NCI-H2081 (cell line): ENCODE measurements at regions not wholly inside any gene's neighbourhood (a gene's known extent, or its start where the extent isn't known, plus 50 kb on each side); places are given as distances from the start of the nearest gene placed in this dataset.
"Not testable (repeated sequence)": the region's sequence is repeated elsewhere in the genome, so short reads cannot be mapped to it uniquely, and the experiment has no call there.

Source experiments
- DNase-seq, 2 experiments: peaks; one replicate each; lab custom pipeline; 2025; lab: John Stamatoyannopoulos, UW

GRCh38 chrX:30008031-30008430, 207.3 kb upstream of the MAGEB2 start:
- DNase-seq: no peak

GRCh38 chrX:30010471-30010870, 204.9 kb upstream of the MAGEB2 start:
- DNase-seq: no peak

GRCh38 chrX:30015440-30015839, 199.9 kb upstream of the MAGEB2 start:
- DNase-seq: no peak

GRCh38 chrX:30027636-30028035, 187.7 kb upstream of the MAGEB2 start:
- no peak for DNase-seq

DNA sequence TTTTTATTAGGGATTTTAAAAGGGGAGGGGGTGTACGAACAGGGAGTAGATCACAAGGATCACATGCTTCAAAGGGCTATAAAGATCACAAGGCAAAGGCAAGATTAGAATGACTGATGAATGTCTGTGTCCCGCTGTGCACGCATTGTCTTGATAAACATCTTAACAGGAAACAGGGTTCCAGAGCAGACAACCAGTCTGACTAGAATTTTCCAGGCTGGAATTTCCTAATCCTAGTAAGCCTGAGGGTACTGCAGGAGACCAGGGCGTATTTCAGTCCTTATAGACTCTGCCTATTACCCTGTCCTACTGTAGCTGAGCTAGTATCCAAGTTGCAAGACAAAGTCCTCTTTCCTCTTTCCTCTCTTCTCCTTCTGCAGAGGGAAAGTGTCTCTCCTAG, 179.0 kb upstream of the MAGEB2 start:
- DNase-seq: not testable (repeated sequence)

- no peak for DNase-seq
Measured at GRCh38 chrX:30039768-30040167, 175.6 kb upstream of the MAGEB2 start.

GRCh38 chrX:30060718-30061117, 154.6 kb upstream of the MAGEB2 start:
- DNase-seq: peak; percentile 1

DNA sequence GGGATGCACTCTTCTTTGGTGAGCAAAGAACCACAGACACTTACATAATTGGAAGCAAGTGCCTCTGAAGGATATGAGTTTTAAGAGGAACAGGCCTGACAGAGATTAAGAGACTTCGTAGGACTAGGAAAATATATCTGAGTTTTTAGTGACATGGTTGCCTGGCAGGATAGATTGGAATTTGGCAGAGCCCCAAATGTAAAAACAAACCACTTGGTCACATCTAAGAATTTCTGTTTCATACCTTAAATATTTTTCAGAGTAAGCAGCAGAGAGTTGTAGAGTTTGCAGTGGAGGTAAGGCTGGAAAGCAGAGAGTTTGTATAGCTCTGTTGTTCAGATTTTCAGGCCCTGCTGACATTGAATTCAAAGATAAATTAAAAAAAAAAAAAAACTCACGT, 150.1 kb upstream of the MAGEB2 start:
- no peak for DNase-seq

GRCh38 chrX:30067677-30068076, 147.7 kb upstream of the MAGEB2 start:
- DNase-seq: no peak

GRCh38 chrX:30085571-30085970, 129.8 kb upstream of the MAGEB2 start:
- no peak for DNase-seq

GRCh38 chrX:30111431-30111830, 103.9 kb upstream of the MAGEB2 start:
- DNase-seq: no peak

- peak; percentile 63 to 67 for DNase-seq
Measured at GRCh38 chrX:30141966-30142365, 73.4 kb upstream of the MAGEB2 start.

- DNase-seq: no peak
Measured at GRCh38 chrX:30144221-30144620, 71.1 kb upstream of the MAGEB2 start.

DNA sequence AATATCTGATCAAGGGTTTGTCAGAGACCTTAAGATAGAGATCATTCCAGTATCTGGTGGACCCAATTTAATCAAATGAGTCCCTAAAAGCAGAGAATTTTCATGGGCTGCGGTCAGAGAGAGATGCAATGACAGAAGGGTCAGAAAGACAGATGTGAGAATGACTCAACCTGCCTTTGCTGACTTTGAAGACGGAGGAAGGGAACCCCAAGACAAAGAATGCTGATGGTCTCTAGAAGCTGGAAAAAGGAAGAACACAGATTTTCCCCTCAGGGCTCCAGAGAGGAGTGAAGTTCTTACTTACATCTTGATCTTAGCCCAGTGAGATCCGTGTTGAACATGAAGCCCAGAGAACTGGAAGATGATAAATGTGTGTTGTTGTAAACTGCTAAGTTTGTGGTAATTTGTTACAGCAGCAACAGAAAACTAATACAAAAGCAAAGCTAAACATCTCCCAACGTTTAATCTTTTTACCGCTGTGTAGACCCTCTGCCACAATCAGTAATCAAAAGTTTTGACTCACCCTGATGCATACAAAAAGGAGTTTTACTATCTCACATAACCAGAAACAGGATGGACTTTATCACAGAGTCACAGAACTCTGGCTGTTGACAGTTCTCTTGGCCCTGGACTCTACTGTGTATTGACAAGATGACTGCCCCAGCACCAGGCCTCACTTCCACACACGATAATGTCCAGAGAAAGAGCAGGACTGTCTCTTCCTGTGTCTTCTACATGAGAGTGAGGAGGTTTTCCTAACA, 70.2 kb upstream of the MAGEB2 start:
- DNase-seq: no peak

DNA sequence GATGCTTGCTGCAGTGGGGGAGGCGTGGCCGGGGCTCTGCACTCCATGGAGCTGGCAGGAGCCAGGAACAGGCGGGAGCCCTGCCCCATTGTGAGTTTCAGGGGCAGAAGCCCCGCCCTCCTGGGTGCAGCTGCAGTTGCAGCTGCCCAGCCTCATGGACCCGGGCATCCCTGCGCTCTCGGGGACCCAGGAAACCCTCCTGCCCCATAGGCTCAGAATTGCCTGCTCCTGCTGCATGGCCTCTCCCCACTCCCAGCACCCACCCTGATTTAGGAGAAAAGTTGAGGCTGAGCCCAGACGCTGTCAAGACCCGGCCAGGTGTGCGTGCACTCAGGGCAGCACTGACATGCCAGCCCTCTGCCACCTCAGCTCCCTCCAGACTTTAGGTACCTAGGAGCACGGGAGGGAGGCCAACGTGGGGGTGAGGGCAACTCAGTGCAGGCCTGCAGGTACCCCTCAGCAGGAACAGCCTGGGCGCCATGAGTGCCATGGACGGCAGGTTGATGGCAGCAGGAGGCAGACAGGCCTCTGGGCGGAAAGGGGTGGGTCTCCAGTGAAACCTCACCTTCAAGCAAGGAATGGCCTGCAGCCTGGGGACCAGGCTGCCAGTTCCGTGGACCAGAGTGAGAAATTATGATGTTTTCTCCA, 67.2 kb upstream of the MAGEB2 start:
- DNase-seq: no peak

GRCh38 chrX:30149206-30149605, 66.2 kb upstream of the MAGEB2 start:
- DNase-seq: not testable (repeated sequence)

DNA sequence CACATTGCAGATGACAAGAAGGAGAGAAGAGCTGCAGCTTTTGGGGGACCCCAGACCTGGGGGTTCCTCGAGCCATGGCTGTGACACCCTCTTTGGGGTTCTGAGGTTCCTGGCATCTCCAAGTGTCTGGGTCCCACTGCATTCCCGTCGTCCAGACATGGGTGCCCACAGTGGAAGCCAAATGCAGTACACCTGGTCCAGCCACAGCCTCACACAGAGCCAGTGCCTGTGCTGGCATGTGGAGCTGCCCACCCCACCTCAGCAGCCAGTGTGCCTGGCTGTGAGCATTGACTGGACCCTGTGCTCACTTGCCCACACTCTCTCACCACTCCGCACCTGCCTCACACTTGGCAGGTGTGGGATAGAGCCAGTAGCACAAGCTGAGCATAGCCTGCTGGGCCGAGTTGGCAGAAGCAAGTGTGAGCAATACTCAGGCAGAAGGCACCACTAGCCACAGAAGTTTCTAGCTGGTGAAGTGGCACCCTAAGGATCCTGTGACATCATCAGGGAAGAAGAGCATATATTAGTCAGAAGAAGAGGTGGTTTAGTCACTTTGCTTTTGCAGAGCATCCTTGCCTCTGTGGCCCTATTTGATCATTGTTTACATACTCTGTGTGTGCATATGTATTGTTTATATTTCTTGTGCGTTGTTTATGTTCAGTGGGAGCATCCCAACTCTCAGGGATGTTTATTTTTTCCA, 65.0 kb upstream of the MAGEB2 start:
- no peak for DNase-seq

GRCh38 chrX:30151964-30152363, 63.4 kb upstream of the MAGEB2 start:
- DNase-seq: no peak

GRCh38 chrX:30153175-30153880, 62.0 kb upstream of the MAGEB2 start:
- no peak for DNase-seq

- no peak for DNase-seq
Measured at GRCh38 chrX:30153881-30154260, 61.5 kb upstream of the MAGEB2 start.

- DNase-seq: no peak
Measured at GRCh38 chrX:30156009-30156408, 59.4 kb upstream of the MAGEB2 start.

- no peak for DNase-seq
Measured at GRCh38 chrX:30156880-30157560, 58.3 kb upstream of the MAGEB2 start.
